Psoas muscle (tissue), 7 donors: ENCODE measurements at regions not wholly inside any gene's neighbourhood (a gene's known extent, or its start where the extent isn't known, plus 50 kb on each side); places are given as distances from the start of the nearest gene placed in this dataset.
"Not testable (repeated sequence)": the region's sequence is repeated elsewhere in the genome, so short reads cannot be mapped to it uniquely, and the experiment has no call there.

Experiments
- ATAC-seq, 4 donors: fragments of 200-7000 bp; cut with Tn5 transposase; one replicate each; pipeline ENCODE4 v1.9.1; 2020; ENCODE audit warnings: moderate library complexity in 3 of 4, mild to moderate bottlenecking in 2 of 4
- DNase-seq, 2 donors: peaks; one replicate each; pipeline ENCODE4 v3.0.0-alpha.2; 2020
- H3K27ac ChIP-seq: fragments of 200-600 bp; one replicate; pipeline ENCODE4 v1.8.0; 2022
- H3K27me3 ChIP-seq, 3 donors: fragments of 200-600 bp in 1 of 3; one replicate each; pipeline versions ENCODE4 v1.6.1 to v1.8.0; 2013 to 2022; ENCODE audit warnings: low read length in 2 of 3, mild to moderate bottlenecking in 2 of 3, moderate library complexity in 1 of 3; ENCODE audit not compliant: insufficient read depth in 3 of 3
- H3K36me3 ChIP-seq, 2 donors: fragments of 200-600 bp in 1 of 2; one replicate each; pipeline versions ENCODE4 v1.6.1 to v1.8.0; 2013 to 2022; ENCODE audit warnings: low read depth in 1 of 2, mild to moderate bottlenecking in 1 of 2, moderate library complexity in 1 of 2; ENCODE audit not compliant: insufficient read depth in 1 of 2
- H3K4me1 ChIP-seq: fragments of 200-600 bp; one replicate; pipeline ENCODE4 v1.8.0; 2022
- H3K4me3 ChIP-seq: fragments of 200-600 bp; one replicate; pipeline ENCODE4 v1.8.0; 2022; ENCODE audit warnings: mild to moderate bottlenecking
- H3K9me3 ChIP-seq: fragments of 200-600 bp; one replicate; pipeline ENCODE4 v1.8.0; 2022
- WGBS, 3 donors: extraction: QIAGEN DNeasy Blood & Tissue Kit; methylation state at CpG; one replicate each; pipeline versions ENCODE4 v1.1.6 to v1.1.7; 2013; 5-methylcytosine and 5-hydroxymethylcytosine counted together
- intact Hi-C, 2 donors: fragments of 100-400 bp; cut with DNase I; formaldehyde crosslinking; loops; one replicate each; pipeline versions ENCODE4 v1.11.0 to v1.14.2; 2022
- TF ChIP-seq, protein P1 (sequence below): fragments of 200-600 bp; IDR thresholded peaks from one replicate; pipeline ENCODE4 v1.8.0; 2022; ENCODE audit warnings: antibody characterized with exemption
- donor health status: healthy with polysubstance abuse.
- donor health status: DM: no; HTN: no; CAD: no; lungs with moderate emphysema.
- donor health status: Bipolar disorder and iron deficiency.
- donor health status: healthy.
- donor health status: DM: yes; HTN: yes; CAD: no.
- donor health status: DM: no; HTN: no; CAD: no.
- donor health status: DM: yes; HTN: yes; CAD: no.

DNA sequence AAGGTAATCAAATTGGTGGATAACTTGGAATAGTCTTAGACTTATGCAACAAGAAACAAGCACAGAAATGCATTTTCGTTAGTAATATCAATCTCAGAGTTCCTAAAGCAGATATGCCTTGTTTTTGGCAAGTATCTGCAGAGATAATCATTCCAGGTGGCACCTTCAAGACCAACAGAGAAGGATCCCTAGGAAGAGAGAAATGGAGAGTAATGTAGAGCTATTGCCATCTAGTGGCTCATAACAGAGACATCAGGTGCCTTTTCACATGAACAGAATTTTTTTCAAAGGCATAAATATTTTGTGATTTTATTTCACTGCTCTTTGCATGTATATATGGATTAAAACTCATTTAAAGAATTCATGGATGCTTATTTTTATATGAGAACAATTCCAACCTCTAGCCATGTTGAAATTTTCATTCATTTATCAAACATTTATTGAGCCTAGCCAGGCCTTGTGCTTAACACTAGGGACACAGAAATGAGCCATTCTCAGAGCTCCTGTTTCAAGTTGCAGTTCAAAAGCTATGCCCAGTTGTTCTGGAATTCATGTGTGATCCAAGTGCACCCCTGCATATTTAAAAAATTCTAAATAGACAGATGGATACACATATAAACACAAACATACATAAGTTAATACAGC is 117.5 kb upstream of the OR13F1 start:
- 0% methylated on average over 1 of the region's 1 CpG for WGBS, 3 donors
- intact Hi-C loops: no loop called here
- no peak for ATAC-seq
- Histone ChIP-seq H3K27me3 (peaks cover 0 to 4% (median 0%) of the 10 kb centered on the region in 3 donors), H3K4me1 (no peaks in the 10 kb centered on the region), H3K36me3 (no peaks in the 10 kb centered on the region), H3K4me3 (no peak overlapping the region), H3K27ac (no peak overlapping the region), H3K9me3 (no peaks in the 10 kb centered on the region)
- TF ChIP-seq, protein P1, sequence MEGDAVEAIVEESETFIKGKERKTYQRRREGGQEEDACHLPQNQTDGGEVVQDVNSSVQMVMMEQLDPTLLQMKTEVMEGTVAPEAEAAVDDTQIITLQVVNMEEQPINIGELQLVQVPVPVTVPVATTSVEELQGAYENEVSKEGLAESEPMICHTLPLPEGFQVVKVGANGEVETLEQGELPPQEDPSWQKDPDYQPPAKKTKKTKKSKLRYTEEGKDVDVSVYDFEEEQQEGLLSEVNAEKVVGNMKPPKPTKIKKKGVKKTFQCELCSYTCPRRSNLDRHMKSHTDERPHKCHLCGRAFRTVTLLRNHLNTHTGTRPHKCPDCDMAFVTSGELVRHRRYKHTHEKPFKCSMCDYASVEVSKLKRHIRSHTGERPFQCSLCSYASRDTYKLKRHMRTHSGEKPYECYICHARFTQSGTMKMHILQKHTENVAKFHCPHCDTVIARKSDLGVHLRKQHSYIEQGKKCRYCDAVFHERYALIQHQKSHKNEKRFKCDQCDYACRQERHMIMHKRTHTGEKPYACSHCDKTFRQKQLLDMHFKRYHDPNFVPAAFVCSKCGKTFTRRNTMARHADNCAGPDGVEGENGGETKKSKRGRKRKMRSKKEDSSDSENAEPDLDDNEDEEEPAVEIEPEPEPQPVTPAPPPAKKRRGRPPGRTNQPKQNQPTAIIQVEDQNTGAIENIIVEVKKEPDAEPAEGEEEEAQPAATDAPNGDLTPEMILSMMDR: peak; percentile 55
- no peak for DNase-seq

DNA sequence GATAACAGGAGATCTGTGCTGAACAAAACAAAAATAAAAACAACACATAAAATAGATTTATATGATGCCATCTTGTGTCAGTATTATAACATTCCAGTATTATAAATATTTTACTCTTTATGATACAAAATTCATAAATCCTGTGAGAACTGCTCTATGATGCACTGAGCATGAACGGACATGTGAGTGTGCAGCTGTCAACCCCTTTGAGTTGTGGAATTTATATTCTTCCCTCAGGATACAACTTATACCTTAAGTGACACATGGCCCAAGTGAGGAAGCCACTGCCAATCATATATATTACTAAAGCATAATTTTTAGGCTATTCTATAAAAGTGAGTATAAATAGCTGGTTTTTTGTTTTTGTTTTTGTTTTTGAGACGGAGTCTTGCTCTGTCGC is 116.0 kb upstream of the OR13F1 start:
- no peak for ATAC-seq
- 76 to 82% (median 81%) methylated on average over 3 of the region's 3 CpGs for WGBS, 3 donors
- no peak for DNase-seq
- Histone ChIP-seq H3K9me3 (no peaks in the 10 kb centered on the region), H3K4me1 (no peaks in the 10 kb centered on the region), H3K4me3 (no peak overlapping the region), H3K36me3 (no peaks in the 10 kb centered on the region), H3K27ac (no peak overlapping the region), H3K27me3 (peaks cover 0 to 4% (median 0%) of the 10 kb centered on the region in 3 donors)
- intact Hi-C loops: no loop called here
- TF ChIP-seq, protein P1: no peak

DNA sequence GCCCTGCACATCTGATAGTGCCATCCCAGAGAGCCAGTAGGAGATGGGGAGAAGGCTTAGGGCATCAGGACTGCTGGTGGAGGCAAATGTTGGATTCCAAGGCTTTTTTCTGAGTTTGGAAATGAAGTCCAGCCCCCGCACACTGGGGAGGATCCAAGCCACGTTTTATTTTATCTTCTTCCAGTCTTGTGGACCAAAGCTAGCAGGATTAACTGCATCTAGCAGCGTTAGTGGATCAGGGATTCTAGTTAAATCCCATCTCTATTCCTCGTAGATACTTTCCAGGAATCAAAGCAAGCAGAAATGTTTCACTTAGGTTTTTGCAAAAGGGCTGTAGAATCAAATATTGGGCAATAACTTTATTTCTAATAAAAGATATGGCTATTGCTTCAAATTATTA is 114.7 kb upstream of the OR13F1 start:
- no peaks in the 10 kb centered on the region for H3K4me1 ChIP-seq
- intact Hi-C loops: no loop called here
- H3K36me3 ChIP-seq: no peaks in the 10 kb centered on the region
- DNase-seq (no peak), ATAC-seq (no peak)
- 40 to 51% (median 42%) methylated on average over 4 of the region's 4 CpGs for WGBS, 3 donors
- H3K9me3 ChIP-seq: no peaks in the 10 kb centered on the region
- peaks cover 0 to 2% (median 0%) of the 10 kb centered on the region in 3 donors for H3K27me3 ChIP-seq
- H3K4me3 ChIP-seq: no peak overlapping the region
- TF ChIP-seq, protein P1: no peak
- no peak overlapping the region for H3K27ac ChIP-seq

DNA sequence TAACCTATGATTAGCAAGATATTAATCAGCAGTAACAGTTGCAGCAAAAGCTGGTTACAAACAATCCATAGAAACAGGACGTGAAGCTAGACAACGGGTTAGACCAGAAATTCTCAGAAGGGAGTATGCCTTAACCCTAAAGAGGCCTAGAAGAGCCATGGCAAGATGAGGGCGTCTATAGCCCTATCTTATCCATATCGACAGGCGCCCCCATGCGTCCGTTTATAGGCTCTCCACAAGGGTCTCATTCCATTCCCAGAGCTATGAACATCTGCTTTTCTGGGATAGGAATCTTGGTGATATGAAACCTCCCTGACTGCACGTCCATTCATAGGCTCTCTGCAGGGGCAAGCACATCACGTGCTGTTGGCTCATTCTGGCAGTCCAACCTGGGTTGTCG is 109.2 kb upstream of the OR13F1 start:
- DNase-seq, intact Hi-C loops, H3K9me3 ChIP-seq, H3K36me3 ChIP-seq, ATAC-seq, H3K4me1 ChIP-seq, H3K27ac ChIP-seq, H3K4me3 ChIP-seq, H3K27me3 ChIP-seq: not testable (repeated sequence)
- WGBS, 3 donors: 63 to 64% (median 63%) methylated on average over 10 of the region's 10 CpGs

DNA sequence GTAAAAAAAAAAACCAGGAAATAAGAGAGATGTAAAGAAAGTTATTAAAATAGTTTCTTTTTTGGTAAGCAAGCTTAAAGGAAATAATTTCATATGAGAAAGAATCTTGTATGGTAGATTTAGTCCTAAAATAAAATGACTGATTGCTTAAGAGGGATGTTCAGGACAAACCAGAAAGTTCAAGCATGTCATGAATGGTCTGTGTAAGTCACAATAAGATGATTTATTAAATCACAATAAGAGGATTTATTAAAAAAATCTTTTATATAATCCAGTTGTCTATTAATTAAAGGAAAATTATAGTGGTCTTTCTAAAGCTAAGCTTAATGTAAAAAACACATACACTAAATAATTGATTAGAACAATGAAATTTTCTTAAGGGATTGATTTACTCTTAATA is 91.8 kb upstream of the OR13F1 start:
- TF ChIP-seq, protein P1: no peak
- ATAC-seq (no peak), DNase-seq (no peak)
- Histone ChIP-seq H3K9me3 (no peaks in the 10 kb centered on the region), H3K36me3 (no peaks in the 10 kb centered on the region), H3K27ac (no peak overlapping the region), H3K4me3 (no peak overlapping the region), H3K27me3 (no peaks in the 10 kb centered on the region), H3K4me1 (no peaks in the 10 kb centered on the region)
- intact Hi-C loops: no loop called here
